DMS114 treated with DMSO at 0.1 percent for 48 hours (cell line): ENCODE measurements at regions not wholly inside any gene's neighbourhood (a gene's known extent, or its start where the extent isn't known, plus 50 kb on each side); places are given as distances from the start of the nearest gene placed in this dataset.
"Not testable (repeated sequence)": the region's sequence is repeated elsewhere in the genome, so short reads cannot be mapped to it uniquely, and the experiment has no call there.

ENCODE experiments used
- DNase-seq: peaks from one replicate; lab custom pipeline; 2025; ENCODE audit not compliant: unreplicated experiment; lab: John Stamatoyannopoulos, UW

DNA sequence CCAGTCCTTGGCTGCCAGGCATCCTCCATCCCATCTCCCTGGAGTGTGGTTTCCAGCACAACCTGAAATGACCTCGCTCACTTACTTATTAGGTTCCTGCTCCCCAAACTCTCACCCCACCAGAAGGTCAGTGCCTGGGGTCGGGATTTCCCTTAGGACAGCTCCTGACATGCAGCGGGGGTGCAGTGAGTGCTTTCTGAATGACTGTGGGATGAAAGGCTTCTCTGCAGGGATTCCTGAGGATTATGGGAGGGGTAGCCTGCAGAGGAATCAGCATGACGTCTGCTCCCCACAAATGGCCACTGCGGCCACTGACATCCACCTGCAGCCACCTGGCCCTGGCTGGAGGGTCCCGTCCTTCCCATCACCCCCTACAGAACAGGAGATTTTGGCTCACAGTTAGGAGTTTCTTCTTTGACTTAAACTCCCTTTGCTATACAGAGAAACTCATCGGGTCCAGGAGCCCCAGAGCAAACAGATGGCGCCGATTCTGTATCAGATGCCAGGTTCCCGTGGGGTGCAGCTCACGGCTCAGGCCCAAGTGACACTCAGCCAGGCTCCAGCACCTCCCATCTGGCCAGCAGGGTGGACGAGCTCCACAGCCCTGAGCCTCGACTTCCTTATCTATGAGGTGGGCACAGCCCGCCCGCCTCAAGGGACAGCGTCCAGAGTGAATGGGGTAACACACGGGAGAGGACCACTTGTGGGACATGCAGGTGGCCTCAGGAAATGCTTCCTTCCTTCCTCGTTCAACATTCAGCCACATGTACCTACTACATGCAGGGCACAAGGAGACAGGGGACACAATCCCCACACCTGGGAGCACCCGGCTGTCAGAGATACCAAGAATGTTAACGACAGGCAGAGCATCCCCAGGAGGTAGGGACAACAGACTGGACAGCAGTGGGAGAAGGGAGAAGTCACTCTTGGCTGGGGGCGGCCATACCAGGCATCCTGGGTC is 69.8 kb downstream of the RMI2 start:
- DNase-seq: no peak

DNA sequence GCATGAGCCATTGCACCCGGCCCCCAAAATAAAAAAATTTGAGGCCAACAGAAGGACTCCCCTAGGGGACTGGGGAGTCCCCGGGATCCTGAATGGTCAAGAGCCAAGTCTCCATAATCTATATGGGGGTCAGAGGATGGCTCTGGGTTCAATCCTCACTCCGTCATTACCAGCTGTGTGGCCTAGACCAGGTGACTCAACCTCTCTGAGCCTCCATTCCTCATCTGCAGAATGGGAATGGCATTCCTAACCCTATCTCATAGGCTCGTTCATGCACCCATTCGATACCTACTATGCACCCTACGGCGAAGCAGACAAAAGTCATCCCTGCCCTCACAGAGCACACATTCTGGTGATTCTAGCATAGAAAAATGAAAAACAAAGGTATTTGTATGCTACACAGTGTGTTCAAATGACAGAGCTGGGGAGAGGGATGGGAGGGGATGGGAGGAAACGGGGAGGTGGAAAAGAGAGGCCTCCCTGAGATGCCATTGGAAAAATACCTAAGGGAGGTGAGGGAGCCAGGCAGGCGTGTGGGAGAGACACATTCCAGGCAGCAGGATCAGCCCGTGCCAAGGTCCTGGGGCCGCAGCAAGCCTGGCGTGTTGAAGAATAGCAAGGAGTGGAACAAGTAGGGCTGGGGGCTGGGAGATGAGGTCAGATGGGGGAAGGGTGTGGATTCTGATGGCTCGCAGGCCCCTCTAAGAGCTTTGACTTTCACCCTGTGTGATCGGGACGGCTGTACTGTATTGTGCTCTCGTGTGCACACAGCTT is 71.2 kb downstream of the RMI2 start:
- DNase-seq: no peak

DNA sequence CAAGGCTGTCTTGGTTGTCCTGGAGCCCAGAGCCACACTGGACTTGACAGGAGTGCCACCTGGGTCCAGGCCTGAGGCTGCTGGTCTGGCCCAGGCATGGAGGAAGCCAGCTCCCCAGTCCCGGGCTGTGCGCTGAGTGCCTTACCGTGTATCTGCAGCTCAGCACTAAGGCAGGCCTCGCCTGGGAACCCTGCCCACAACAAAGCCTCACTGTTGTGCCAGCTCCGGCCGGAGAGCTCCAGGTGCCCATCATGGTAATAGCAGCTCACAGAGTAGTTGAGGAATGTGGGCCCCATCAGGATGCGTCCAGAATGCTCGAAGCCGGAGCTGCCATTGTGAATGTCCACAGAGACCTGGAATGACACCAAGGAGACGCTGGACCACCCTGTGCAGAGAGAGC is 72.2 kb downstream of the RMI2 start:
- no peak for DNase-seq

DNA sequence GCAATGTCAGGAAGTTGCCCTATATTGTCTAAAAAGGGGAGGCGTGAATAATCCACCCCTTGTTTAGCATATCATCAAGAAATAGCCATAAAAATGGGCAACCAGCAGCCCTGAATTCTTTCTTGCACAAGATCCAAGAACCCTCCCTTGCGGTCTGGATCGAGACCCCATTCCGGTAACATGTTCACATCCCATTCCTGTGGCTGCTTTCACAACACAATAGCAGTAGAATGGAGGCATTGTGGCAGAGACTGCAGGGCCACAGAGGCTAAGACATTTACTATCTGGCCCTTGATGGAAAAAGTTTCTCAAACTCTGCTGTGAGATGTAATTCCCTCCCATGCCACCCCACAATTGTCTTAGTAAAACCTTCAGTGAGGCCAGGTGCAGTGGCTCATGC is 73.2 kb downstream of the RMI2 start:
- DNase-seq: no peak

DNA sequence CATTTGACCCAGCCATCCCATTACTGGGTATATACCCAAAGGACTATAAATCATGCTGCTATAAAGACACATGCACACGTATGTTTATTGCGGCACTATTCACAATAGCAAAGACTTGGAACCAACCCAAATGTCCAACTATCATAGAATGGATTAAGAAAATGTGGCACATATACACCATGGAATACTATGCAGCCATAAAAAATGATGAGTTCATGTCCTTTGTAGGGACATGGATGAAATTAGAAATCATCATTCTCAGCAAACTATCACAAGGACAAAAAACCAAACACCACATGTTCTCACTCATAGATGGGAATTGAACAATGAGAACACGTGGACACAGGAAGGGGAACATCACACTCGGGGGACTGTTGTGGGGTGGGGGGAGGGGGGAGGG is 74.8 kb downstream of the RMI2 start:
- not testable (repeated sequence) for DNase-seq

DNA sequence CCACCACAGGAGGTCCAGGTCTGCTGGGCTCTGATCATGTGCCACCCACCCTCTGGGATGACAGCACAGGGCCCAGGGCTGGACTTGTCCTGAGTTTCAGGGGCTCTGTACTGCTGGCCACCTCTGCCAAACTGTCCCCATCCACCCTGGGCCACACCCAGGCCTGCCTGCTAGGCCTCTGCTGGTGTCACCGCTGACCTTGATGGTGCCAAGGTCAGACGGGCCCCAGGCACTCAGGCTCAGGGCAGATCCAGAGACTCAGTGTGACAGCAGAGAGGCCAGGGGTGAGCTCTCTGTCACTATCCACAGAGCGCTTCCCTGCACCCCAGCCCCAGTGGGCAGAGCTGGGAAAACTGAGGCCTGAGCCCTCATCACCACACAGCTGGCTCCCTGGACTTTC is 75.6 kb downstream of the RMI2 start:
- DNase-seq: no peak

DNA sequence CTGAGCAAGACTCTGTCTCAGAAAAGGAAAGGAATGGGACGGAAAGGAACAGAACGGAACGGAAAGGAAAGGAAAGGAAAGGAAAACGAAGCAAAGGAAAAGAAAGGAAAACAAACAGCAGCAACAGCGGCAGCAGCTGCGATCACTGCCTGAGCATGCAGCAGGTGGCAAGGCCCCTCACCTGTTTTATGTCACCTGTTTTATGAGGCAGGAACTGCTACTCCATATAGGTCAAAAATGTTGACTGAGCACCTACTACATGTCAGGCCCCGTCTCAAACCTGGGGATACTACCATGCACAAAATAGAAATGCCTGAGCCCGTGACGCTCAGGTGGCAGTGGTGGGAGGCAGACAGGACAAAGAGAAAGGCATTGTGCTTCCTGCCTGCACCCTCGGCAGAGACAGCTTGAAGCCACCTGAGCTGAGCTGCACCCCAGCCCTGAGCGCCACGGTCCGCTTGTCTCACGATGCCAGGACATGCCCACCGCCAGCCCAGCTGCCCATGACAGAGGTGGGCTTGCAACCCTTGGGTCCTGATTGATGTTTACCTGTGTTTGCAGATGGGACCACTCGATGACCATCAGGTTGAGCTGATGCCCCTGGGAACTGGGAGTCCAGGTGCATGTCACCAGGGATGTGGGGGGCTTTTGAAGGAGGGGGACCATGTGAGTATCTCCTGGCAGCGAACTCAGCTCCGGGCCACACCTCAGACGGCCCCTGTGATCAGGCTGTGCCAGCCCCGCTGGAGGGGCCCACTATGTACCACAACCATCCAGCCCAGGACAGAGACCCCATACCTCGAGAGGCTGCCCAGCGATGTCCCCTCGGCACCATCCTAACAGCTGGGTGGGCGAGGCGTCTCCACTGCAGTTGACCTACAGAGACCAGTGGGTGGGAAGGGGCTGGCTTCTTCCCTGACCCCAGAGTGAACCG is 77.4 kb downstream of the RMI2 start:
- DNase-seq: no peak

DNA sequence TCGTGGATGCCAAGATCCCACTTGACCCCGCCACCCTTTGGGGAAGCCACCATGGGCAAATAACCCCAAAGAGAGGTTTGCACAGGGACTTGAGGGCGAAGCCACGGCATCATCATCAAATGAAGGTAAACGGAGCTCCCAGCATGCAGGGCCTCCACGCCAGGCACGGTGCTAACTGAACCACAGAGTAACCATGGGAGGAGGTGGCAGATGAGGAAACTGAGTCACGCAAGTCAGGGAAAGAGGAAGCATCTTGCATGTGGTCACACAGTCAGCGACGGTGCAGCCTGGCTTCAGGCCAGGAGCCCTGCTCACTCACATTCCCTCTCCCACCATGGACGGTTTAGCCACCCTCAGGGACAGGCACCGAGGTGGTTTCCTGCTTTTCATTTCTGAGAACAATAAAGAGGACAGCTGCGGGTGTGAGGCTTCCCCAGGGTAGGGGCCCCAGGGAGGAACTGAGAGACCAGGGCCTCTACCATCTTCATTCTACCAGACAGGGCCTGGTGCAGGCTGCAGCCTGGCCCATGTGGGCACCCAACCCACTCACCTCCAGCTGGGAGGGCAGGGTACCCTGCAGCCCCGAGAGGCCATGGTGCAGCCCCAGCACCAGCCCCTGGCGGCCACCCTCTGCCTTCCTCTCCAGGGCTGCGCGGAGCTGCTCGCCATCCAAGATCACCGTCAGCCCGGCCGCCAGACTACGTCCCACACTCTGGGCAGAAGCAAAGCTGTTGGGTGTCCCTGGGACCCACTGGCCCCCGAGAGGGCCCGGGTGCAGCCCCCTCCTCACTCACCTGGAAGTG is 78.3 kb downstream of the RMI2 start:
- DNase-seq: no peak

DNA sequence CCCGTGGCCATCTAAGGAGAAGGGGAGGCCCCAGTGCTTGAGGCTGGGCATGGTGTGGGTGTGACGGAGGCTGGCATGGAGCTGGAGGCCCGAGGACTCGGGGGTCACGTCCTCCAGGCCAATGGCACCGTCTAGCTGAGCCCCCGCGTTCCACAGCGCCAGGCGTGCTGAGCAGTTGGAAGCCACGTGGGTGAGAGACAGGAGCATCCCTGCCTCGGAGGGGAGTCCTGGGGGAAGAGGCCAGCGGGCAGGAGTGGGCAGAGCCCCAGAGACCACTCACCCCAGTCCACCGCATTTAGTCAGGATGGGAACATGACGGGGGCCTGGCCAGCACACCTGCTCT is 78.8 kb downstream of the RMI2 start:
- DNase-seq: no peak

DNA sequence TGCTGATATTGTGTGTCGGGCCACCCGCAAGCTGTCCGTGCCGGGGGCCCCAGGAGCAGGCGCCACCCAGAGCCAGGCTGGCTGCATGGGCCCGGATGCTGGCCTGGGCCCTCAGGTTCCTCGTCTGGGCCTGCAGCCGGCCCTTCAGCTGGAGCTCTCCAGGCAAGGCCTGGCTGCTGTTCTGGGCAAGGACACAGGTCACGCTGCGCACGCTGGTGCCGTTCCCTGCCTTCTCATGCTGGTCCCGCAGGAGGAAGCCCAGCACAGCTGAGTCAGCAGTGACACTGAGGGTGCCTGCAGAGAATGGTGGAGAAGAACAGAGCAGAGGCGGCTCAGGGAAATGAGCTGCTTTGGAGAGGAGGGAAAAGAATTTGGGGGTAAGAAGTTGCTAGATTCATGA is 79.9 kb downstream of the RMI2 start:
- DNase-seq: no peak

DNA sequence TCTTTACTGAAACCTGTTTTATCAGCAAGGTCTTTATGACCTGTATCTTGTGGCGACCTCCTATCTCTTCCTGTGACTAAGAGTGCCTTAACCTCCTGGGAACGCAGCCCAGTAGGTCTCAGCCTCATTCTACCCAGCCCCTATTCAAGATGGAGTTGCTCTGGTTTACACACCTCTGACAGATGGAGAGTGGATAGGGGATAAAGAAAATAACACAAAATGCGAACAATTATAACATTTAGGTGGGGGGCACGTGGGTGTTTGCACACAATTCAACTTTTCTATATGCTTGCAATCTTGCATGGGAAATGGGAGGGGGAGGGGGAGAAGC is 83.3 kb downstream of the RMI2 start:
- no peak for DNase-seq

DNA sequence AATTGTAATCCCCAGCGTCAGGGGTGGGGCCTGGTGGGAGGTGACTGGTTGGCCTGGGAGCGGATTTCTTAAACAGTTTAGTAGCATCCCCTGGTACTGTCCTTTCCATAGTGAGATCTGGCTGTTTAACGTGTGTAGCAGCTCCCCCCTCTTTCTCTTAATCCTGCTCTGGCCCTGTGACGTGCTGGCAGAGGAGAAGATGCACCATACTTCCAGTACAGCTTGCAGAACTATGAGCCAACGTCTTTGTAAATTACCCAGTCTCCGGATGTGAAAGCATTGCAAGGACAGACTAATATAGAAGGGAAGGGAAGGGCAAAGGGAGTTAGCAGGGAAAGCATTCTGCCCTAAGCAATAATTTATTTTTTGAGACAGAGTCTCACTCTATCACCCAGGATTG is 83.9 kb downstream of the RMI2 start:
- DNase-seq: no peak

DNA sequence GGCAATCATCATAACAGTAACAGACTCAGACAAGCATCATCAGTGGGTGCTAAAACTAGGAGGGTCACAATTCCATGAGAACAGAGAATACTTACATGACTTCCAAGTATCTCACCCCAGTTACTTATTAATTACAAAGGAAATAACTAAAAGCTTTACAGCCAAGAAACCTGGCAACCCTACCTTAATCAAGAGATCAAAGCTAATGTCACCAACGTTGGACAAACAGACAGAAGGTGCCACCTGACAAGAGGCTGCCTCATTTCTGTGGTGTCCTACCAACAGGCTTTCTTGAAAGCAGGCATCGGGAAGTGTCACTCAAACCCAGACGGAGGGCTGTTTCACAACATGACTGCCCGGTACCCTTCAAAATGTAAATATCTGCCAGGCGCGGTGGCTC is 84.6 kb downstream of the RMI2 start:
- DNase-seq: no peak

DNA sequence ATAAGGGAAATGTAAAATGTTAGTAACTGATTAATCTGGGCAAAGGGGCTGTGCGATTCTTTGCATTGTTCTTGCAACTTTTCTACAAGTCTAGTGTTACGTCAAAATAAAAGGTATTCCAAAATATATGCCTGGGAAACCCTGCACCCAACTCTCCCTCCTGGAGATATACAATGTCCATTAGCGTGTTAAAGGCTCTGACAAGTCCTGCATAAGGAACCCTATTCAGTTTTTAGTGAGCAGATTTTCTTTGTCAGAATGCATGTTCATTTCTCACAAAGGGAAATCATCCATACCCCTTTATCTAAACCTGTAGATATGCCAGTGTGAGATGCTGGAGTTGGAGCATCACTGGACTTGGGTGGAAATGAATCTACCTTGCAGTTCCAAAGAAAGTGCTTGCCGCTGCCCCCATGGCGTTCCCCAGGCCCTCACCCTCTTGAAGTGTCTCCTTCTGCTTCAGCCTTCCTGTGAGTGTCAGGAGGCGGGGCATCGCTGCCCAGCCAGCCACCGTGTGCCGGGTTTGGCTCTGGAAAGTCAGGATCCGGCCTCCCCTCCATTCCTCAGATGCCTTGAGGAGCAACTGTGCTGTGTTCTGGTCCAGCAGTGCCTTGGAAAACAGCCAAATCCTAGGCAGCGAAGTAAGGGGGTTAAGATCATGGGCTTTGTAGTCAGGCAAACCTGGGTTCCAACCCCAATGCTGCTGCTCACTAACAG is 85.5 kb downstream of the RMI2 start:
- no peak for DNase-seq

DNA sequence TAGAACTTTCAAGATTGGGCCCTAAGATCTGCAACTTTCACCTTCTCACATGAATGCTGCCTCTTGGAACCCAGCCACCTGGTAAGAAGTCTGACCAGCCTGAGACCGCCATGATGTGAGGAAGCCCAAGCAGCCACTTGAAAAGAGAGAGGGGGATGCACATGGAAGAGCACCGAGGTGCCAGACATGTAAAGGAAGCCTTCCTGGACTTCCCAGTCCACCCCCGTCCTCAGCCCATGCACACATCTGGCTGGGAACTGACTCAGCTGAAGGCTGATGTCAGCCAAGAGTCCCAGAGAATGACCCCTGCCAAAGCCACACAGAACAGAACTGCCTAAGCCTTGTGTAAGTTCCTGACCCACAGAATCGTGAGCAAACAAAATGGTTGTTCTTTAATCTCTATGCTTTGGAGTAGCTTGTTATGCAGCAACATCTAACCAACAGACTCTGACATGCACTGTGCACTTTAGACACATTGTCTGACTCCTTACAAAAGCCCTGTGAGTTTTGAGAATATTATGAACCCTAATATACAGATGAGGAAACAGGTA is 86.7 kb downstream of the RMI2 start:
- DNase-seq: no peak

DNA sequence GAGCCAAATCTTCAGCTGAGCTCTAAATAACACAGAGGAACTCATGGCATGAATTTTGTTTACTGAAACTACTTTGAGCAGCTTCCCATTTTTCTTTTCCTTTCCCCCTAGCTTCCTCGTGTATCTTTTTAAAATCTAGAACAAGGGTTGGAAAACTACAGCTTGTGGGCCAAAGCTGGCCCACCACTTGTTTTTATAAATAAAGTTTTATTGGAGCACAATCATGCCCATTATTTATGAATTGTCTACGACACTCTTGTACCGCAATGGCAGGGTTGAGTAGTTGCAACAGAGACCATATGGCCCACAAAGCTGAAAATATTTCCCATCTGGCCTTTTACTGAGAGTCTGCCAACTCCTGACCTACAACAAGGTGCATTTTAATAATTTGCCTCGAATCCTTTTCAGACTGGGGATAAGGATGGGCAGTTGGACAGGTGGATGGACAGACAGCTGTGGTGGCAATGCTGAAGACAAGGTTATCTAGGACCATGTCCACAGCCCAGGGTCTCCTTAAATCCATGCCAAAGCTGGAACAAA is 87.7 kb downstream of the RMI2 start:
- DNase-seq: no peak

DNA sequence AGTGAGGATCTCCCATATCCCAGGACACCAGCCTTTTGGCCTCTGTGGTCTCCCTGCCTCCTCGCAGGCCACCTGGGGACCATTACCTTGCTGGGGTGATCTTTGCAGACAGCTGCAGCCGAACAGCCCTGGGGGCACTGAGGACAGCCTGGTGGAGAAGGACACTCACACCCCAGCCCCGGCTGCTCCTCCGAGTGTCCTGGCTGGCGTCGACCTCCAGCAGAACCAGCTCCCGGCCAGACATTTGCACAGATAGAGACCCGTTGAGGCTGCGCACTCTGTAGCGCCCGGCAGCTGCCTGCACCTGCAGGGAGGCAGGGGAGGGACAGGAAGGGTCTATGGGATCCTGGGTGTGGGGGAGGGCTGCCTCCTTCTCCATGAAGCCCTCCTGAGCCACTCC is 90.3 kb downstream of the RMI2 start:
- DNase-seq: no peak

DNA sequence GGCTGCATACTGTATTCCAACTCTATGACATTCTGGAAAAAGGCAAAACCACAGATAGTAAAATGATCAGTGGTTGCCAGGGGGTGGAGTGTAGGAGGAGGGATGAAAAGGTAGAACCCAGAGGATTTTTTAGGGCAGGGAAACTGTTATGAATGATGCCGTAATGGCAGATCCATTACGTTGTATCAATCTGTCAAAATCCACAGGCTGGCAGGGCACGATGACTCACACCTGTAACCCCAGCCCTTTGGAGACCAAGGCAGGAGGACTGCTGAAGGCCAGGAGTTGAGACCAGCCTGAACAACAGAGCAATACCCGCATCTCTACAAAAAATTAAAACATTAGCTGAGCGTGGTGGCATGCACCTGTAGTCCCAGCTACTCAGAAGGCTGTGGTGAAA is 91.8 kb downstream of the RMI2 start:
- no peak for DNase-seq
